ENCODE measurements at regions not wholly inside any gene's neighbourhood (a gene's known extent, or its start where the extent isn't known, plus 50 kb on each side); places are given as distances from the start of the nearest gene placed in this dataset.

DNA sequence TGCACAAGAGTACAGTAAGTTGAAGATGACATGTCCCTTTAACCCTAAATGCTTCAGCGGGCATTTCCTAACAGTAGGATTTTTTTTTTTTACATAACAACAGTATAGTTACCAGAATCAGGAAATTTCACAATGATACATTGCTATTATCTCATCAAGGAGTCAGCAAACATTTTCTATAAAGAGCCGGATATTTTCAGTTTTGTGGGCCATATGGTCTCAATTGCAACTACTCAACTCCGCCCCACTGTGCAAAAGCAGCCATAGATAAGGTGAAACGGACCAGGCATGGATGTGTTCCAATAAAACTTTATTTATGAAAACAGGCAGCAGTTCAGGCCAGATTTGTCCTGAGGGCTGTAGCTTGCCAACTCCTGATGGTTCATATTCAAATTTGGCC, 130.6 kb downstream of the SMAD6 start:
- TF ChIP-seq, protein P1, sequence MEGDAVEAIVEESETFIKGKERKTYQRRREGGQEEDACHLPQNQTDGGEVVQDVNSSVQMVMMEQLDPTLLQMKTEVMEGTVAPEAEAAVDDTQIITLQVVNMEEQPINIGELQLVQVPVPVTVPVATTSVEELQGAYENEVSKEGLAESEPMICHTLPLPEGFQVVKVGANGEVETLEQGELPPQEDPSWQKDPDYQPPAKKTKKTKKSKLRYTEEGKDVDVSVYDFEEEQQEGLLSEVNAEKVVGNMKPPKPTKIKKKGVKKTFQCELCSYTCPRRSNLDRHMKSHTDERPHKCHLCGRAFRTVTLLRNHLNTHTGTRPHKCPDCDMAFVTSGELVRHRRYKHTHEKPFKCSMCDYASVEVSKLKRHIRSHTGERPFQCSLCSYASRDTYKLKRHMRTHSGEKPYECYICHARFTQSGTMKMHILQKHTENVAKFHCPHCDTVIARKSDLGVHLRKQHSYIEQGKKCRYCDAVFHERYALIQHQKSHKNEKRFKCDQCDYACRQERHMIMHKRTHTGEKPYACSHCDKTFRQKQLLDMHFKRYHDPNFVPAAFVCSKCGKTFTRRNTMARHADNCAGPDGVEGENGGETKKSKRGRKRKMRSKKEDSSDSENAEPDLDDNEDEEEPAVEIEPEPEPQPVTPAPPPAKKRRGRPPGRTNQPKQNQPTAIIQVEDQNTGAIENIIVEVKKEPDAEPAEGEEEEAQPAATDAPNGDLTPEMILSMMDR (IDR thresholded peaks at IDR 0.05; ENCODE audit: low read length), result no peak
- TF ChIP-seq EZH2phosphoT487 (IDR thresholded peaks at IDR 0.05; ENCODE audit: low read length), result no peak

Data from MM.1S (cell line).